Neural cell (in vitro differentiated cells): ENCODE measurements at regions not wholly inside any gene's neighbourhood (a gene's known extent, or its start where the extent isn't known, plus 50 kb on each side); places are given as distances from the start of the nearest gene placed in this dataset.

Source experiments
- CTCF ChIP-seq: fragments of 450-650 bp; IDR thresholded peaks from 2 replicates; pipeline ENCODE4 v1.5.1; 2014; ENCODE audit warnings: antibody characterized with exemption, mild to moderate bottlenecking, moderate library complexity; ENCODE audit not compliant: poor library complexity, severe bottlenecking
- EZH2 ChIP-seq: fragments of 200-600, 300-800 bp; shearing (Covaris generic), sonication (generic); IDR thresholded peaks from 2 replicates; pipeline ENCODE4 v1.6.1; 2014; ENCODE audit warnings: antibody characterized with exemption, low read length, borderline replicate concordance, mild to moderate bottlenecking; ENCODE audit not compliant: insufficient read depth, poor library complexity, severe bottlenecking

- TF ChIP-seq CTCF (no peak), EZH2 (no peak)
These were observed 874.1 kb upstream of the B3GALT2 start for GRCh38 chr1:194060481-194060880.
